Neural cell (in vitro differentiated cells): ENCODE measurements at regions not wholly inside any gene's neighbourhood (a gene's known extent, or its start where the extent isn't known, plus 50 kb on each side); places are given as distances from the start of the nearest gene placed in this dataset.

ENCODE experiments used
- H2AFZ ChIP-seq: fragments of 200-600, 300-800 bp; sonication (generic), shearing (Covaris generic); 2 replicates; pipeline ENCODE4 v1.6.0; 2014; ENCODE audit warnings: low read depth, mild to moderate bottlenecking, antibody characterized with exemption, low read length, moderate library complexity
- H3F3A ChIP-seq: fragments of 200-600 bp; shearing (Covaris generic); 2 replicates; pipeline ENCODE4 v1.6.1; 2016; ENCODE audit warnings: mild to moderate bottlenecking, moderate library complexity, mixed read lengths, antibody characterized with exemption, low read length; ENCODE audit not compliant: insufficient read depth, poor library complexity, severe bottlenecking
- H3K27ac ChIP-seq: fragments of 200-600, 300-800 bp; sonication (generic), shearing (Covaris generic); 2 replicates; pipeline ENCODE4 v1.5.1; 2014; ENCODE audit warnings: mild to moderate bottlenecking, low read length, moderate library complexity
- H3K27me3 ChIP-seq: fragments of 300-800, 200-600 bp; sonication (generic), shearing (Covaris generic); 2 replicates; pipeline ENCODE4 v1.6.0; 2014; ENCODE audit warnings: mild to moderate bottlenecking, low read depth, low read length, moderate library complexity; ENCODE audit not compliant: insufficient read depth
- H3K36me3 ChIP-seq: fragments of 300-800, 200-600 bp; sonication (generic), shearing (Covaris generic); 2 replicates; pipeline ENCODE4 v1.5.1; 2014; ENCODE audit warnings: mild to moderate bottlenecking, antibody characterized with exemption, low read length, moderate library complexity; ENCODE audit not compliant: insufficient read depth
- H3K4me2 ChIP-seq: fragments of 300-800, 200-600 bp; sonication (generic), shearing (Covaris generic); 2 replicates; pipeline ENCODE4 v1.6.0; 2014; ENCODE audit warnings: mild to moderate bottlenecking, low read length
- H3K4me3 ChIP-seq: fragments of 300-800, 200-600 bp; sonication (generic), shearing (Covaris generic); 2 replicates; pipeline ENCODE4 v1.5.1; 2014; ENCODE audit warnings: mild to moderate bottlenecking, low read length, moderate library complexity
- H3K79me2 ChIP-seq: fragments of 200-600 bp; shearing (Covaris generic); replicated peaks from 2 replicates; pipeline ENCODE4 v1.6.0; 2014; ENCODE audit warnings: mild to moderate bottlenecking, low read length, moderate library complexity; ENCODE audit not compliant: insufficient read depth
- H3K9ac ChIP-seq: fragments of 300-800, 200-600 bp; sonication (generic), shearing (Covaris generic); 2 replicates; pipeline ENCODE4 v1.6.1; 2016; ENCODE audit warnings: mild to moderate bottlenecking, low read length, mixed read lengths
- H3K9me2 ChIP-seq: fragments of 200-600 bp; shearing (Covaris generic); 2 replicates; pipeline ENCODE4 v1.6.1; 2016; ENCODE audit warnings: mild to moderate bottlenecking, low read length, mixed read lengths; ENCODE audit not compliant: insufficient read depth
- H3K9me3 ChIP-seq: fragments of 200-600, 300-800 bp; sonication (generic), shearing (Covaris generic); 2 replicates; pipeline ENCODE4 v1.6.1; 2016; ENCODE audit warnings: mild to moderate bottlenecking, mixed run types, low read length, moderate library complexity, mixed read lengths
- H4K20me1 ChIP-seq: fragments of 200-600 bp; shearing (Covaris generic); 2 replicates; pipeline ENCODE4 v1.6.1; 2016; ENCODE audit warnings: mild to moderate bottlenecking, mixed run types; ENCODE audit not compliant: insufficient read depth
- CTCF ChIP-seq: fragments of 450-650 bp; IDR thresholded peaks from 2 replicates; pipeline ENCODE4 v1.5.1; 2014; ENCODE audit warnings: antibody characterized with exemption, mild to moderate bottlenecking, moderate library complexity; ENCODE audit not compliant: poor library complexity, severe bottlenecking
- EP300 ChIP-seq: fragments of 450-650 bp; conservative IDR thresholded peaks from 2 replicates; pipeline ENCODE4 v1.6.1; 2014; ENCODE audit warnings: antibody characterized with exemption, mild to moderate bottlenecking, moderate library complexity; ENCODE audit not compliant: poor library complexity, severe bottlenecking
- EZH2 ChIP-seq: fragments of 200-600, 300-800 bp; shearing (Covaris generic), sonication (generic); IDR thresholded peaks from 2 replicates; pipeline ENCODE4 v1.6.1; 2014; ENCODE audit warnings: antibody characterized with exemption, low read length, borderline replicate concordance, mild to moderate bottlenecking; ENCODE audit not compliant: insufficient read depth, poor library complexity, severe bottlenecking
- MXI1 ChIP-seq: fragments of 450-650 bp; conservative IDR thresholded peaks from 2 replicates; pipeline ENCODE4 v1.6.1; 2014; ENCODE audit warnings: antibody characterized with exemption, mild to moderate bottlenecking; ENCODE audit not compliant: poor library complexity, severe bottlenecking
- POLR2AphosphoS5 ChIP-seq: IDR thresholded peaks from 2 replicates; pipeline ENCODE4 v1.6.1; 2012
- RAD21 ChIP-seq: fragments of 450-650 bp; conservative IDR thresholded peaks from 2 replicates; pipeline ENCODE4 v1.6.1; 2014; ENCODE audit warnings: antibody characterized with exemption, mild to moderate bottlenecking, moderate library complexity
- REST ChIP-seq: IDR thresholded peaks from 2 replicates; pipeline ENCODE4 v1.6.1; 2012; ENCODE audit warnings: borderline replicate concordance
- SMC3 ChIP-seq: fragments of 450-650 bp; conservative IDR thresholded peaks from 2 replicates; pipeline ENCODE4 v1.6.1; 2014; ENCODE audit warnings: antibody characterized with exemption, mild to moderate bottlenecking, moderate library complexity; ENCODE audit not compliant: poor library complexity
- TAF1 ChIP-seq: IDR thresholded peaks from 2 replicates; pipeline ENCODE4 v1.6.1; 2012; ENCODE audit warnings: low read depth

- Histone ChIP-seq H3K9ac (no peak overlapping the region), H3K4me2 (no peak overlapping the region), H3K27me3 (no peaks in the 10 kb centered on the region), H3K36me3 (no peaks in the 10 kb centered on the region), H3K9me2 (no peaks in the 10 kb centered on the region), H3K79me2 (no peaks in the 10 kb centered on the region), H3K9me3 (no peaks in the 10 kb centered on the region), H4K20me1 (no peaks in the 10 kb centered on the region), H2AFZ (no peak overlapping the region), H3F3A (no peaks in the 10 kb centered on the region), H3K4me3 (no peak overlapping the region), H3K27ac (no peak overlapping the region)
- TF ChIP-seq EP300: no peak
- no peak for TF ChIP-seq TAF1
- TF ChIP-seq EZH2: no peak
- no peak for TF ChIP-seq SMC3
- no peak for TF ChIP-seq POLR2AphosphoS5
- TF ChIP-seq RAD21: no peak
- TF ChIP-seq REST: no peak
- no peak for TF ChIP-seq CTCF
- TF ChIP-seq MXI1: no peak
These were observed 733.2 kb downstream of the ROBO2 start for GRCh38 chr3:77773084-77773483.

- H3K36me3 ChIP-seq: no peaks in the 10 kb centered on the region
- no peaks in the 10 kb centered on the region for H3K9me3 ChIP-seq
- no peak overlapping the region for H3K9ac ChIP-seq
- H2AFZ ChIP-seq: no peak overlapping the region
- no peaks in the 10 kb centered on the region for H3K79me2 ChIP-seq
- H3K9me2 ChIP-seq: no peaks in the 10 kb centered on the region
- H4K20me1 ChIP-seq: no peaks in the 10 kb centered on the region
- TF ChIP-seq MXI1 (no peak), RAD21 (no peak), REST (no peak), EZH2 (no peak)
- peak overlapping the region; percentile 28 for H3K27ac ChIP-seq
- no peaks in the 10 kb centered on the region for H3K27me3 ChIP-seq
- no peaks in the 10 kb centered on the region for H3F3A ChIP-seq
- peak overlapping the region; percentile 14 for H3K4me2 ChIP-seq
- peak overlapping the region; percentile 17 for H3K4me3 ChIP-seq
These were observed 740.5 kb downstream of the ROBO2 start for GRCh38 chr3:77780278-77780996.
